ENCODE measurements at regions not wholly inside any gene's neighbourhood (a gene's known extent, or its start where the extent isn't known, plus 50 kb on each side); places are given as distances from the start of the nearest gene placed in this dataset.

DNA sequence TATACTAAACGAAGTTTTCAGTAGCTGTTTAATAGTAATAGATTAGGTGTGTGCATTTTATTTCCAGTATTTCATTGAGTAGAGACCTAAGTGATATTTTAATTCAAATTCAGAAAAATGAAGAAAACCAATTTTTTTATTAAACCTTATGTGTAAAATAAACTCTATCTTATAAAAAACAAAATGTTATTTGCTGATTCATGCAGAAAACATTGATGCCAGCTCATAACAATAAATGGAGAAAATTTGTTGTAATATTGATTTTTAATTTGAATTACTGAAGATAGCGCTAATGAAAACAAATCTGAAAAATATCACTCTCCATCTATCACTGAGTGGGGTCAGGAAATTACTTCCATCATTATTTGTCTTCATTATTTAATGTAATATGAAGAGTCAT lies 1177.8 kb upstream of the SEMA6A start:
- TF ChIP-seq, protein P1, sequence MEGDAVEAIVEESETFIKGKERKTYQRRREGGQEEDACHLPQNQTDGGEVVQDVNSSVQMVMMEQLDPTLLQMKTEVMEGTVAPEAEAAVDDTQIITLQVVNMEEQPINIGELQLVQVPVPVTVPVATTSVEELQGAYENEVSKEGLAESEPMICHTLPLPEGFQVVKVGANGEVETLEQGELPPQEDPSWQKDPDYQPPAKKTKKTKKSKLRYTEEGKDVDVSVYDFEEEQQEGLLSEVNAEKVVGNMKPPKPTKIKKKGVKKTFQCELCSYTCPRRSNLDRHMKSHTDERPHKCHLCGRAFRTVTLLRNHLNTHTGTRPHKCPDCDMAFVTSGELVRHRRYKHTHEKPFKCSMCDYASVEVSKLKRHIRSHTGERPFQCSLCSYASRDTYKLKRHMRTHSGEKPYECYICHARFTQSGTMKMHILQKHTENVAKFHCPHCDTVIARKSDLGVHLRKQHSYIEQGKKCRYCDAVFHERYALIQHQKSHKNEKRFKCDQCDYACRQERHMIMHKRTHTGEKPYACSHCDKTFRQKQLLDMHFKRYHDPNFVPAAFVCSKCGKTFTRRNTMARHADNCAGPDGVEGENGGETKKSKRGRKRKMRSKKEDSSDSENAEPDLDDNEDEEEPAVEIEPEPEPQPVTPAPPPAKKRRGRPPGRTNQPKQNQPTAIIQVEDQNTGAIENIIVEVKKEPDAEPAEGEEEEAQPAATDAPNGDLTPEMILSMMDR (IDR thresholded peaks at IDR 0.05; ENCODE audit: extremely low read depth in 1 of 2, insufficient read depth in 1 of 2, low read depth in 1 of 2, low read length in 2 of 2), result no peak
- TF ChIP-seq POLR2A (IDR thresholded peaks at IDR 0.05; ENCODE audit: low read depth, low read length) (no peak), POLR2AphosphoS5 (IDR thresholded peaks at IDR 0.05; ENCODE audit: insufficient read depth, low read depth, low read length) (no peak), JUN (IDR thresholded peaks at IDR 0.05; ENCODE audit: borderline replicate concordance, insufficient read depth, insufficient read length, low read depth) (no peak), FOS (IDR thresholded peaks at IDR 0.05; ENCODE audit: borderline replicate concordance, insufficient read depth, low read length) (no peak)
